ENCODE measurements at regions not wholly inside any gene's neighbourhood (a gene's known extent, or its start where the extent isn't known, plus 50 kb on each side); places are given as distances from the start of the nearest gene placed in this dataset.

DNA sequence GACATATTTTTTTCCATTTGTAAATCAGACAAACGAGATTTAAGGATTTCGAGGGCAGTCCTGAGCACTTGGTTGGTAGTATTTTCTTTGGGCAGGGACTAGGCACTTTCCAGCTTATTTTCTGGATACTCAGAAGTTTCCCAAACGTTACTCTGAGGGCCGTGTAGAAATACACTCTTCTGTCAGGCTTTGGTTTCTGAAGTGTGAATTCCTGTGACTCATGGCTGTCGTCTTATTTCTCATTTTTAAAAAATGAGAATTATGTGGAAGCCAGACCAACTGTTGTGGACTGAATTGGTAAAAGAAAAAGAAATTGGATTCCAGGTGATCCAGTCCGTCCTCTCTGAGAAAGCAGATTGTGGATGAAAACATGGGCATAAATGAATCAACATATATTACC is 658.6 kb upstream of the FANCL start:
- Histone ChIP-seq H3K56ac (replicated peaks; ENCODE audit: insufficient read length, low read depth, low read length) (no peak overlapping the region), H4K20me1 (replicated peaks in 1 of 2; ENCODE audit: control insufficient read depth in 1 of 2, insufficient read depth in 2 of 2, low read length in 2 of 2) (no peaks in the 10 kb centered on the region), H3K18ac (ENCODE audit: extremely low read depth, low read length) (no peak overlapping the region), H2BK15ac (ENCODE audit: low read length) (no peak overlapping the region), H2BK20ac (ENCODE audit: low read length) (no peak overlapping the region), H3K4me2 (ENCODE audit: insufficient read depth in 1 of 2, low read depth in 2 of 2, low read length in 2 of 2) (no peak overlapping the region), H3K4me1 (replicated peaks in 1 of 4; ENCODE audit: control insufficient read depth in 3 of 4, insufficient read depth in 4 of 4, low read length in 3 of 4) (no peaks in the 10 kb centered on the region), H3K4me3 (ENCODE audit: extremely low read depth in 1 of 4, insufficient read depth in 2 of 4, low read depth in 3 of 4, low read length in 4 of 4) (no peak overlapping the region), H4K5ac (ENCODE audit: insufficient read length, low read depth, low read length) (no peak overlapping the region), H3K9ac (replicated peaks in 1 of 4; ENCODE audit: extremely low read depth in 1 of 4, low read depth in 3 of 4, low read length in 3 of 4) (no peak overlapping the region), H4K91ac (replicated peaks; ENCODE audit: insufficient read length, low read length) (no peak overlapping the region), H3K79me1 (ENCODE audit: low read depth, low read length) (no peaks in the 10 kb centered on the region), H2AK5ac (ENCODE audit: low read depth, low read length) (no peak overlapping the region), H3K27ac (ENCODE audit: low read depth, low read length) (no peak overlapping the region), H3K4ac (replicated peaks; ENCODE audit: insufficient read length, low read depth, low read length) (no peak overlapping the region), H3K36me3 (ENCODE audit: control insufficient read depth in 2 of 4, insufficient read depth in 4 of 4, low read length in 3 of 4) (no peaks in the 10 kb centered on the region), H3K23me2 (ENCODE audit: low read depth, low read length) (no peaks in the 10 kb centered on the region), H2BK120ac (replicated peaks; ENCODE audit: low read depth, low read length) (no peak overlapping the region), H3K9me3 (ENCODE audit: insufficient read depth in 2 of 2, low read depth in 1 of 2, low read length in 1 of 2) (no peaks in the 10 kb centered on the region), H3K23ac (ENCODE audit: insufficient read length) (no peak overlapping the region), H4K8ac (ENCODE audit: extremely low read depth, insufficient read depth, low read length) (no peak overlapping the region), H2AFZ (ENCODE audit: low read length) (no peak overlapping the region), H3K79me2 (ENCODE audit: control insufficient read depth in 1 of 2, insufficient read depth in 2 of 2, low read length in 2 of 2) (no peaks in the 10 kb centered on the region), H2BK12ac (ENCODE audit: low read depth, low read length) (no peak overlapping the region), H3K14ac (ENCODE audit: insufficient read length) (no peak overlapping the region), H3K27me3 (replicated peaks in 1 of 4; ENCODE audit: control insufficient read depth in 3 of 4, extremely low read depth in 1 of 4, insufficient read depth in 3 of 4, low read length in 3 of 4) (peaks cover 0 to 1% (median 0%) of the 10 kb centered on the region in 4 experiments; a peak in 1 of 7 replicates), H2BK5ac (ENCODE audit: low read depth, low read length) (no peak overlapping the region)
- ChIA-PET CTCF (ENCODE audit: partially characterized antibody) (interaction anchor here (0.5 to 1.6 kb wide), 2 partner anchors 48 to 534 kb away, joined by 3 to 6 read pairs; no protein-coding TSS in a partner anchor), POLR2A (ENCODE audit: partially characterized antibody) (no interaction called here)
- WGBS, 2 experiments (ENCODE audit: extremely low coverage in 1 of 2, insufficient coverage in 1 of 2, insufficient read length in 1 of 2, insufficient replicate concordance in 2 of 2, low coverage in 1 of 2, low lambda C conversion rate in 2 of 2, missing lambda C conversion rate in 1 of 2): 83% methylated on average over 6 of the region's 6 CpGs; no CpG with 5 or more reads in 1 of the 2 experiments
- no peak for DNase-seq (ENCODE audit: low read depth in 1 of 2, low spot score in 2 of 2)
- no peak for FAIRE-seq
- TF ChIP-seq TAF1 (IDR thresholded peaks at IDR 0.05; ENCODE audit: low read depth, low read length): no peak
- no peak for TF ChIP-seq CREB1 (IDR thresholded peaks at IDR 0.05)
- no peak for TF ChIP-seq RXRA (IDR thresholded peaks at IDR 0.05; ENCODE audit: insufficient read depth, low read depth, low read length)
- no peak for TF ChIP-seq FOSL1 (IDR thresholded peaks at IDR 0.05; ENCODE audit: insufficient read depth, low read depth, low read length)
- TF ChIP-seq SP2 (IDR thresholded peaks at IDR 0.05; ENCODE audit: low read length): no peak
- no peak for TF ChIP-seq SRF (IDR thresholded peaks at IDR 0.05; ENCODE audit: low read depth, low read length)
- no peak for TF ChIP-seq CEBPB (IDR thresholded peaks at IDR 0.05; ENCODE audit: low read depth, low read length)
- TF ChIP-seq SUZ12 (IDR thresholded peaks at IDR 0.05; ENCODE audit: low read length): no peak
- TF ChIP-seq CTBP2 (IDR thresholded peaks at IDR 0.05; ENCODE audit: borderline replicate concordance, insufficient read depth, insufficient read length, low read length): no peak
- TF ChIP-seq KDM4A (IDR thresholded peaks at IDR 0.05; ENCODE audit: low read depth, low read length, severe bottlenecking): no peak
- TF ChIP-seq KDM5A (IDR thresholded peaks at IDR 0.05; ENCODE audit: low read length): no peak
- TF ChIP-seq NANOG (IDR thresholded peaks at IDR 0.05; ENCODE audit: insufficient read depth, low read depth, low read length, poor library complexity, severe bottlenecking): no peak
- TF ChIP-seq JUND (IDR thresholded peaks at IDR 0.05; ENCODE audit: low read length): no peak
